Activated CD8-positive, alpha-beta memory T cell treated with anti-CD3 and anti-CD28 coated beads for 1 hour (primary cell): ENCODE measurements at regions not wholly inside any gene's neighbourhood (a gene's known extent, or its start where the extent isn't known, plus 50 kb on each side); places are given as distances from the start of the nearest gene placed in this dataset.

ENCODE experiments used
- DNase-seq, 2 donors: peaks; one replicate each; pipeline ENCODE4 v3.0.0-alpha.2; 2020; ENCODE audit warnings: low read depth in 1 of 2; ENCODE audit errors: extremely low read depth in 1 of 2

DNA sequence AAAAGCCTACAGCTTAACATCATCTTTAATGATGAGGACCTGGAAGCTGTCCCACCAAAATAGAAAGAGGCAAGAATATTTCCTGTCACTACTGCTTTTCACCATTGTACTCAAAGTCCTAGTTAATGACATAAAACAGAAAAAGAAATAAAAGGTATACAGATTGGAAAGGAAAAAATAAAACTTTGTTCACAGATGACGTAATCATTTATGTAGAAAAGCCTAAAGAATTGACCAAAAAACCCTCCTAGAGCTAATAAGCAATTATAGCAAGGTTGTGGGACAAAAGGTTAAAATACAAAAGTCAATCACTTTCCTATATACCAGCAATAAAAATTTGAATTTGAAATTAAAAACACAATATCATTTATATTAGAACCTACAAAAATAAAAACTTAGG, 97.2 kb upstream of the MDGA2 start:
- DNase-seq = no peak

- no peak for DNase-seq
Observed at GRCh38 chr14:47763188-47763854, 87.9 kb upstream of the MDGA2 start.

DNA sequence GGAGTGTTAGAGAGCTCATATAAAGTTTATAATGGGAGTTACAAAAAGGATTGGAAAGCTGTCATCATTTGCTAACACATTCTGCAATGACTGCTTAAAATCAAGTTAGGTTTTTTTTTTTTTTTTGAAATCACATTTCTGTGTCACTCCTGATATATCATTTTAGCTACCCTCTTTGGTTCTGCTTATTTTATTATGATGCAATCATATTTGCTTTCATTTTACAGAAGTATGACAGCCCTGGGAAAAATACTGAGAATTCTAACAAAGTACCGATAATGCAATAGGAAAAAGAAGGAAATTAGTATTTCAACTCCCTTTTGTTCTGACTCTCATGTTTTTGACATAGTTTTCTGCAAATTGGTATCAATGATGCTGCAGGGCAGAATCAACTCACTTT, 71.6 kb upstream of the MDGA2 start:
- DNase-seq = no peak

DNA sequence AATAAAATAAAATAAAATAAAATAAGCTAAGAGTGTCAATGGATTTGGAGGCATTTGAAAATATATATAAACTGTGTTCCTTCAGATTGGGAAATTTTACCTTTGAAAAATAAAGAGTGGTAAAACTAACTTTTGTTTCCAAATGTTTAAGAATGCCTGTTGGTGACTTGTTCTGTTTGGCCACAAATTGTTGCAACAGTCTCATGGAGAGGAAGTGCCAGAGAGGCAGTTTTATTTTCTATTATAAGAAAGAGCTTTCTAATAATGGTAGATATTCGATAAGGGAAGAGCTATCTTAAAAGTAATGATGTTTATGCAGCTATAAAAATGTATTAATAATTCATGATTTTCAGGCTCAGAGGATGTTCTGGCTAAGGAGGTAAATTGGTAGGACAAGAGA, 68.8 kb upstream of the MDGA2 start:
- no peak for DNase-seq

DNA sequence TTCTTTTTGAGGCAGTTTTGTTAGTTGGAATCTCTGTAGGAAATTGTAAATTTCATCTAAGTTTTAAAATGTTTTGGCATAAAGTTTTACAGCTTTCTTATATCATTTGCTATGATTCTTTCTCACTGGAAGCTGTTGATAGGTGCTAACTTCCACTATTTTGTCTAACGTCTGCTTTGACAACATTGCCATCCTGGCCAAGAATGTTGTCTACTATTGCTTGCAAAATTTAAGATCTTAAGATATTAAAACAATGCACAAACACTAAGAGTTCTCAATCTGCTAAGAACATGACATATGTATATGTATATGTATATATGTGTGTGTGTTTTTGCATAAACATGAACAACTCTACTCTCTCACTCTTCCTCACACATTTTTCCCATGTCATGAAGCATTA, 64.1 kb upstream of the MDGA2 start:
- no peak for DNase-seq

DNA sequence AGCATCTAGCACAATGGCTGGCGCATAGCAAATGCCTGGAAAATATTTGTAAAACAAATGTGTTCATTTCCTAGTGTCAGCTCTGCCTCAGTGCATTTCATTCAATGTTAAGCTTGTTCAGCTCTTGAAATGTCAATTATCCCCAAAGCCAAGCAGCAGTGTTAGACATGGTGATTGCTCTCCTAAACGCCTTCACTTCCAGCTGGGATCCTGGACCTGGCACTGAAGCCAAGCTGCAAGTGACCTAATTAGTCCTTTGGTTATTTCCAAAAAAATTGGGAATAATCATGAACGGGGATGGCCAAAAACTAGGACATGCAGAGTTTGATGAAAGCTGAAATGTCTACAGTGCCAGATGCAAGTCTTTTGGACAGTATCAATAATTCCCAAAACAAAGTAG, 54.9 kb upstream of the MDGA2 start:
- no peak for DNase-seq
